ENCODE measurements at regions not wholly inside any gene's neighbourhood (a gene's known extent, or its start where the extent isn't known, plus 50 kb on each side); places are given as distances from the start of the nearest gene placed in this dataset.

- no peak for DNase-seq (ENCODE audit: low spot score)
Measured at GRCh38 chr3:55242921-55243320, 244.2 kb downstream of the WNT5A start.

GRCh38 chr3:55241098-55241497 lies 246.0 kb downstream of the WNT5A start:
- DNase-seq (ENCODE audit: low spot score): no peak

- DNase-seq (ENCODE audit: low spot score): no peak
Measured at GRCh38 chr3:55235416-55235815, 251.7 kb downstream of the WNT5A start.

- DNase-seq (ENCODE audit: low spot score): no peak
Measured at GRCh38 chr3:55226696-55227095, 260.4 kb downstream of the WNT5A start.

GRCh38 chr3:55218577-55218976 lies 268.5 kb downstream of the WNT5A start:
- no peak for DNase-seq (ENCODE audit: low spot score)

- no peak for DNase-seq (ENCODE audit: low spot score)
Measured at GRCh38 chr3:55207744-55208143, 279.4 kb downstream of the WNT5A start.

GRCh38 chr3:55205990-55206389 lies 278.1 kb upstream of the LRTM1 start:
- DNase-seq (ENCODE audit: low spot score): no peak

- no peak for DNase-seq (ENCODE audit: low spot score)
Measured at GRCh38 chr3:55204417-55204816, 276.6 kb upstream of the LRTM1 start.

GRCh38 chr3:55203546-55203945 lies 275.7 kb upstream of the LRTM1 start:
- no peak for DNase-seq (ENCODE audit: low spot score)

- DNase-seq (ENCODE audit: low spot score): no peak
Measured at GRCh38 chr3:55203006-55203405, 275.1 kb upstream of the LRTM1 start.

GRCh38 chr3:55202326-55202725 lies 274.5 kb upstream of the LRTM1 start:
- no peak for DNase-seq (ENCODE audit: low spot score)

GRCh38 chr3:55201779-55202178 lies 273.9 kb upstream of the LRTM1 start:
- no peak for DNase-seq (ENCODE audit: low spot score)

GRCh38 chr3:55200906-55201305 lies 273.0 kb upstream of the LRTM1 start:
- DNase-seq (ENCODE audit: low spot score): no peak

GRCh38 chr3:55198554-55198953 lies 270.7 kb upstream of the LRTM1 start:
- DNase-seq (ENCODE audit: low spot score): no peak

- DNase-seq (ENCODE audit: low spot score): no peak
Measured at GRCh38 chr3:55197021-55197420, 269.2 kb upstream of the LRTM1 start.

GRCh38 chr3:55196495-55196894 lies 268.6 kb upstream of the LRTM1 start:
- DNase-seq (ENCODE audit: low spot score): no peak

- DNase-seq (ENCODE audit: low spot score): no peak
Measured at GRCh38 chr3:55194376-55194775, 266.5 kb upstream of the LRTM1 start.

GRCh38 chr3:55191911-55192775 lies 264.3 kb upstream of the LRTM1 start:
- DNase-seq (ENCODE audit: low spot score): no peak

- DNase-seq (ENCODE audit: low spot score): no peak
Measured at GRCh38 chr3:55190331-55190730, 262.5 kb upstream of the LRTM1 start.

- no peak for DNase-seq (ENCODE audit: low spot score)
Measured at GRCh38 chr3:55189359-55189801, 261.5 kb upstream of the LRTM1 start.

GRCh38 chr3:55185380-55185779 lies 257.5 kb upstream of the LRTM1 start:
- no peak for DNase-seq (ENCODE audit: low spot score)

- no peak for DNase-seq (ENCODE audit: low spot score)
Measured at GRCh38 chr3:55183201-55183600, 255.3 kb upstream of the LRTM1 start.

GRCh38 chr3:55180936-55181535 lies 253.2 kb upstream of the LRTM1 start:
- DNase-seq (ENCODE audit: low spot score): no peak

All from ureter (tissue), 1 donor.